ENCODE measurements at regions not wholly inside any gene's neighbourhood (a gene's known extent, or its start where the extent isn't known, plus 50 kb on each side); places are given as distances from the start of the nearest gene placed in this dataset.

GRCh38 chr17:36661047-36661666 lies 59.8 kb downstream of the MRM1 start:
- TF ChIP-seq POLR2A (IDR thresholded peaks at IDR 0.05): no peak
- no peak for TF ChIP-seq CTCF (IDR thresholded peaks at IDR 0.05)
- intact Hi-C loops (cut with DNase I): no loop called here
- 44% methylated on average over 17 of the region's 21 CpGs for WGBS (ENCODE audit: insufficient coverage, low coverage, low lambda C conversion rate, missing lambda C conversion rate)
- Histone ChIP-seq H3K9me3 (no peaks in the 10 kb centered on the region), H3K4me1 (no peaks in the 10 kb centered on the region), H3K27me3 (peaks cover 0 to 6% of the 10 kb centered on the region in 2 donors), H3K4me3 (no peak overlapping the region), H3K36me3 (no peaks in the 10 kb centered on the region), H3K27ac (no peak overlapping the region)
- DNase-seq (no peak), ATAC-seq (no peak)

- DNase-seq: no peak
- Histone ChIP-seq H3K27ac (no peak overlapping the region), H3K27me3 (peaks cover 0 to 6% of the 10 kb centered on the region in 2 donors), H3K4me1 (no peaks in the 10 kb centered on the region), H3K9me3 (no peaks in the 10 kb centered on the region), H3K4me3 (no peak overlapping the region), H3K36me3 (no peaks in the 10 kb centered on the region)
- TF ChIP-seq POLR2A (IDR thresholded peaks at IDR 0.05): no peak
- no peak for TF ChIP-seq CTCF (IDR thresholded peaks at IDR 0.05)
- 54% methylated on average over 5 of the region's 9 CpGs for WGBS (ENCODE audit: insufficient coverage, low coverage, low lambda C conversion rate, missing lambda C conversion rate)
- intact Hi-C loops (cut with DNase I): no loop called here
- ATAC-seq: no peak
Observed at GRCh38 chr17:36661688-36662087, 60.3 kb downstream of the MRM1 start.

- no peak overlapping the region for H3K4me3 ChIP-seq
- H3K27me3 ChIP-seq: no peaks in the 10 kb centered on the region
- ATAC-seq (no peak), DNase-seq (no peak)
- no peaks in the 10 kb centered on the region for H3K9me3 ChIP-seq
- H3K27ac ChIP-seq: no peak overlapping the region
- H3K36me3 ChIP-seq: no peaks in the 10 kb centered on the region
- intact Hi-C loops (cut with DNase I): no loop called here
- TF ChIP-seq CTCF (IDR thresholded peaks at IDR 0.05) (no peak), POLR2A (IDR thresholded peaks at IDR 0.05) (no peak)
- no peaks in the 10 kb centered on the region for H3K4me1 ChIP-seq
- 69% methylated on average over 11 of the region's 11 CpGs for WGBS (ENCODE audit: insufficient coverage, low coverage, low lambda C conversion rate, missing lambda C conversion rate)
Observed at GRCh38 chr17:36665417-36665816, 64.0 kb downstream of the MRM1 start.

GRCh38 chr17:36667922-36668321 lies 66.5 kb downstream of the MRM1 start:
- DNase-seq (no peak), ATAC-seq (no peak)
- 72% methylated on average over 2 of the region's 2 CpGs for WGBS (ENCODE audit: insufficient coverage, low coverage, low lambda C conversion rate, missing lambda C conversion rate)
- Histone ChIP-seq H3K4me1 (no peaks in the 10 kb centered on the region), H3K27me3 (no peaks in the 10 kb centered on the region), H3K9me3 (no peaks in the 10 kb centered on the region), H3K36me3 (no peaks in the 10 kb centered on the region), H3K27ac (no peak overlapping the region), H3K4me3 (no peak overlapping the region)
- intact Hi-C loops (cut with DNase I): no loop called here
- TF ChIP-seq CTCF (IDR thresholded peaks at IDR 0.05): no peak
- TF ChIP-seq POLR2A (IDR thresholded peaks at IDR 0.05): no peak

- TF ChIP-seq CTCF (IDR thresholded peaks at IDR 0.05) (no peak), POLR2A (IDR thresholded peaks at IDR 0.05) (no peak)
- Histone ChIP-seq H3K27ac (no peak overlapping the region), H3K4me3 (no peak overlapping the region), H3K4me1 (no peaks in the 10 kb centered on the region), H3K27me3 (no peaks in the 10 kb centered on the region), H3K9me3 (no peaks in the 10 kb centered on the region), H3K36me3 (no peaks in the 10 kb centered on the region)
- WGBS (ENCODE audit: insufficient coverage, low coverage, low lambda C conversion rate, missing lambda C conversion rate): no CpG with 5 or more reads among the region's 1 CpG
- intact Hi-C loops (cut with DNase I): no loop called here
- ATAC-seq (no peak), DNase-seq (no peak)
Observed at GRCh38 chr17:36668824-36669223, 67.4 kb downstream of the MRM1 start.

Measured in right lobe of liver (tissue), 6 donors.